Esophagus squamous epithelium (tissue), 4 donors: ENCODE measurements at regions not wholly inside any gene's neighbourhood (a gene's known extent, or its start where the extent isn't known, plus 50 kb on each side); places are given as distances from the start of the nearest gene placed in this dataset.

Experiments used
- POLR2A ChIP-seq, 4 donors: fragments of 450-650 bp; IDR thresholded peaks; one replicate each; pipeline ENCODE4 v1.6.1; 2017; ENCODE audit warnings: antibody characterized with exemption in 4 of 4, mild to moderate bottlenecking in 4 of 4, moderate library complexity in 3 of 4
- TF ChIP-seq, protein P1 (sequence below), 6 experiments: fragments of 450-650 bp in 4 of 6; fragments of 200-600 bp in 2 of 6; sonication (generic) in 2 of 6; IDR thresholded peaks; one replicate each; pipeline ENCODE4 v1.5.1; 2016 to 2019; ENCODE audit warnings: antibody characterized with exemption in 6 of 6, mild to moderate bottlenecking in 4 of 6, moderate library complexity in 4 of 6

DNA sequence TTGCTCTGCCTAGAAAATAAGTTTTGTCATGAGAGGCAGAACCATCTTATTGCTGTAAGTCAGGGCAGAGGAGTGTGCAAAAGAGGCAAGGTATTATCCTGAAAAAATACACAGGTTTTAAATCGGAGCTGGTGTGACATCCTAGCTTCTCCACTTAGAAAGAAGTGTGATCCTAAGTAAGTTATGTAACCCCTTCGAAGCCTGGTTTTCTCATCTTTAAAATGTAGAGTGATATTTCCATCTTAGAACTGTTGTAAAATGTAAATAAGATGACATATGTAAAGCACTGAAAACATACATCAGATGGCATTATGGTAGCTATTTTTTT, 65.1 kb downstream of the IER5 start:
- TF ChIP-seq POLR2A (IDR thresholded peaks at IDR 0.05) = no peak
- TF ChIP-seq, protein P1, sequence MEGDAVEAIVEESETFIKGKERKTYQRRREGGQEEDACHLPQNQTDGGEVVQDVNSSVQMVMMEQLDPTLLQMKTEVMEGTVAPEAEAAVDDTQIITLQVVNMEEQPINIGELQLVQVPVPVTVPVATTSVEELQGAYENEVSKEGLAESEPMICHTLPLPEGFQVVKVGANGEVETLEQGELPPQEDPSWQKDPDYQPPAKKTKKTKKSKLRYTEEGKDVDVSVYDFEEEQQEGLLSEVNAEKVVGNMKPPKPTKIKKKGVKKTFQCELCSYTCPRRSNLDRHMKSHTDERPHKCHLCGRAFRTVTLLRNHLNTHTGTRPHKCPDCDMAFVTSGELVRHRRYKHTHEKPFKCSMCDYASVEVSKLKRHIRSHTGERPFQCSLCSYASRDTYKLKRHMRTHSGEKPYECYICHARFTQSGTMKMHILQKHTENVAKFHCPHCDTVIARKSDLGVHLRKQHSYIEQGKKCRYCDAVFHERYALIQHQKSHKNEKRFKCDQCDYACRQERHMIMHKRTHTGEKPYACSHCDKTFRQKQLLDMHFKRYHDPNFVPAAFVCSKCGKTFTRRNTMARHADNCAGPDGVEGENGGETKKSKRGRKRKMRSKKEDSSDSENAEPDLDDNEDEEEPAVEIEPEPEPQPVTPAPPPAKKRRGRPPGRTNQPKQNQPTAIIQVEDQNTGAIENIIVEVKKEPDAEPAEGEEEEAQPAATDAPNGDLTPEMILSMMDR (IDR thresholded peaks at IDR 0.05) = no peak
